Heart right ventricle (tissue), 16 donors: ENCODE measurements at regions not wholly inside any gene's neighbourhood (a gene's known extent, or its start where the extent isn't known, plus 50 kb on each side); places are given as distances from the start of the nearest gene placed in this dataset.

ENCODE experiments used
- ATAC-seq, 8 donors: fragments of 200-7000 bp; cut with Tn5 transposase; one replicate each; pipeline ENCODE4 v1.9.1; 2020; ENCODE audit warnings: mild to moderate bottlenecking in 8 of 8, moderate library complexity in 8 of 8, moderate number of reproducible peaks in 1 of 8
- DNase-seq, 2 donors: peaks; one replicate each; pipeline ENCODE4 v3.0.0-alpha.2; 2020
- H3K27ac ChIP-seq, 10 donors: fragments of 200-600 bp; sonication (generic) in 2 of 10; one replicate each; pipeline versions ENCODE4 v1.5.0 to v1.8.0; 2020 to 2022; ENCODE audit warnings: mild to moderate bottlenecking in 3 of 10
- H3K27me3 ChIP-seq, 7 donors: fragments of 200-600 bp; one replicate each; pipeline ENCODE4 v1.8.0; 2021 to 2022; ENCODE audit warnings: mild to moderate bottlenecking in 2 of 7
- H3K36me3 ChIP-seq, 9 donors: fragments of 200-600 bp; sonication (generic) in 1 of 9; one replicate each; pipeline versions ENCODE4 v1.5.0 to v1.8.0; 2020 to 2022; ENCODE audit warnings: mild to moderate bottlenecking in 2 of 9
- H3K4me1 ChIP-seq, 9 donors: fragments of 200-600 bp; sonication (generic) in 1 of 9; one replicate each; pipeline versions ENCODE4 v1.5.0 to v1.8.0; 2020 to 2022; ENCODE audit warnings: mild to moderate bottlenecking in 4 of 9
- H3K4me3 ChIP-seq, 10 donors: fragments of 200-600 bp; sonication (generic) in 2 of 10; one replicate each; pipeline versions ENCODE4 v1.5.0 to v1.8.0; 2020 to 2022; ENCODE audit warnings: mild to moderate bottlenecking in 7 of 10, moderate library complexity in 2 of 10
- H3K9me3 ChIP-seq, 11 donors: fragments of 200-600 bp in 10 of 11; sonication (generic) in 2 of 11; one replicate each; pipeline versions ENCODE4 v1.5.0 to v1.8.0; 2013 to 2022; ENCODE audit warnings: mild to moderate bottlenecking in 2 of 11, control low read depth in 1 of 11, moderate library complexity in 1 of 11
- CTCF ChIP-seq, 9 donors: fragments of 200-600 bp; sonication (generic) in 2 of 9; IDR thresholded peaks; one replicate each; pipeline versions ENCODE4 v1.5.0 to v1.8.0; 2021 to 2022; ENCODE audit warnings: antibody characterized with exemption in 9 of 9, mild to moderate bottlenecking in 5 of 9, moderate library complexity in 1 of 9
- WGBS, 2 donors: extraction: QIAGEN DNeasy Blood & Tissue Kit; methylation state at CpG; one replicate each; pipeline ENCODE4 v1.1.7; 2013; ENCODE audit warnings: inconsistent platforms in 1 of 2; 5-methylcytosine and 5-hydroxymethylcytosine counted together
- intact Hi-C, 10 donors: fragments of 100-400 bp; cut with DNase I; formaldehyde crosslinking; loops; one replicate each; pipeline versions ENCODE4 v1.11.1 to v1.14.2; 2022
- donor health status: Arrhythmogenic right ventricular cardiomyopathy.
- donor health status: ischemic (EF 13 %, LVEDD 7.1; RV severe dilation, severe dysfunction).
- donor health status: healthy with polysubstance abuse.
- donor health status: DM: no; HTN: yes; CAD: no.
- donor health status: DM: no; HTN: no; CAD: no.
- donor health status: ischemic (EF 25% LVEDD 6.9; RV normal size, moderate dysfunction).
- donor health status: ischemic (EF 25% LVEDD 5.7; RV mildly dilated, moderate dysfunction).
- donor health status: healthy.
- donor health status: DM: yes; HTN: yes; CAD: no.
- donor health status: Ischemic cardiomyopathy.
- donor health status: ischemic (EF 35%, LVEDD 5.7; RV mildly dilated, moderate dysfunction).
- donor health status: nonischemic (EF 11% LVEDD 7.7; RV severe dilation, severe dysfunction).
- donor health status: DM: yes; HTN: yes; CAD: no.
- donor health status: PGD.
- donor health status: ischemic (EF 29% LVEDD 5.4; RV normal size, mild dysfunction).
- donor health status: nonischemic (EF 23%, LVEDD 6.1; RV moderate dilation, normal function).

DNA sequence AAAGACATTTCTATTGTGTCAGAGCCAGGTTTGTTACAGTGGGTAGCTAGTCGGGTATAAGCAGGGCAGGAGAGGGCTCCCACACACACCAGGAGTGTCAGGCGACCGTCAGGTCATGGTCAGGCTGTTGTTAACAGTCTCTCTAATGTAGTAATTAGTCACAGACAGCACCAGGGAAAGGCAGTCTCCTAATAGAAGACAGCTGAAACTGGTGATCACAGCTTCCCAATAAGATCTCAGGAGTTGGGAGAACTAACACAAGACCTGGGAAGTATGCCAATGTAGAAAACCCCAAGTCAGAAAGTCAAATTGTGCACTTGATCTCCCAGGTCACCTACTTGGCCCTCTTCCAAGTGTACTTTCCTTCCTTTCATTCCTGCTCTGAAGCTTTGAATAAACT lies 53.0 kb upstream of the GPR6 start:
- no peaks in the 10 kb centered on the region for H3K4me1 ChIP-seq
- no peak for ATAC-seq
- no peaks in the 10 kb centered on the region for H3K36me3 ChIP-seq
- no peak overlapping the region for H3K4me3 ChIP-seq
- H3K27me3 ChIP-seq, result peaks cover 0 to 22% (median 8%) of the 10 kb centered on the region in 7 donors
- DNase-seq, result no peak
- no peak for TF ChIP-seq CTCF (IDR thresholded peaks at IDR 0.05)
- no peak overlapping the region for H3K27ac ChIP-seq
- no peaks in the 10 kb centered on the region for H3K9me3 ChIP-seq
- WGBS, 2 donors, result 56 to 66% methylated on average over 3 of the region's 3 CpGs
- intact Hi-C loops, result no loop called here

DNA sequence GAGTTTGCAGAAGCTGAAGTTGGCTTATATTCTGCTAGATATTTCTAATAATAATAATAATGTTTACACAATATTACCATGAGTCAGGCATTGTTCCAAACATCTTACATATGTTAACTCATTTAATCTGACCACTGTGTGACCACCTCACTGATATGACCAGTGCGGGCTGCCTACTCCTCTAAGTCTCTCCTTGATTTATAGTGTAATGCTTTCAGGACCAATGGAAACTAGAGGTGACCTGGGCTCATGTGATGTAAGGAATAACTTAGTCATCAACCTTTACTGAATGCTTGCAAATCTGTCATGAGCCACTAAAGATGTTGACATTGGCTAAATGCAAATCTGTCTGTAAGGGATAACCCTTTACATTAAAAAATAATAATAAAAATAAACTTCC lies 51.1 kb upstream of the GPR6 start:
- WGBS, 2 donors, result 84 to 89% methylated on average over 1 of the region's 1 CpG
- intact Hi-C loops, result no loop called here
- Histone ChIP-seq H3K4me1 (no peaks in the 10 kb centered on the region), H3K27ac (no peak overlapping the region), H3K4me3 (no peak overlapping the region), H3K9me3 (no peaks in the 10 kb centered on the region), H3K27me3 (peaks cover 0 to 6% (median 4%) of the 10 kb centered on the region in 7 donors), H3K36me3 (no peaks in the 10 kb centered on the region)
- no peak for DNase-seq
- TF ChIP-seq CTCF (IDR thresholded peaks at IDR 0.05), result no peak
- no peak for ATAC-seq
